C4-2B (cell line): ENCODE measurements at regions not wholly inside any gene's neighbourhood (a gene's known extent, or its start where the extent isn't known, plus 50 kb on each side); places are given as distances from the start of the nearest gene placed in this dataset.

Experiments
- CTCF ChIP-seq: fragments of 450-650 bp; conservative IDR thresholded peaks from 2 replicates; pipeline ENCODE4 v1.5.1; 2017; ENCODE audit warnings: mild to moderate bottlenecking
- ZFX ChIP-seq: fragments of 450-650 bp; IDR thresholded peaks from 2 replicates; pipeline ENCODE4 v1.6.1; 2017

GRCh38 chr18:60554967-60555366, 182.4 kb upstream of the MC4R start:
- TF ChIP-seq CTCF (no peak), ZFX (no peak)
